HG03432 (cell line): ENCODE measurements at regions not wholly inside any gene's neighbourhood (a gene's known extent, or its start where the extent isn't known, plus 50 kb on each side); places are given as distances from the start of the nearest gene placed in this dataset.
"Not testable (repeated sequence)": the region's sequence is repeated elsewhere in the genome, so short reads cannot be mapped to it uniquely, and the experiment has no call there.

Experiments
- ATAC-seq: cut with Tn5 transposase; IDR thresholded peaks from one replicate; pipeline ENCODE4 v1.9.1; 2021; ENCODE audit warnings: mild to moderate bottlenecking, moderate library complexity; ENCODE audit not compliant: unreplicated experiment

- ATAC-seq, result no peak
Measured at GRCh38 chr5:60131504-60131903, 238.0 kb upstream of the PDE4D start.

DNA sequence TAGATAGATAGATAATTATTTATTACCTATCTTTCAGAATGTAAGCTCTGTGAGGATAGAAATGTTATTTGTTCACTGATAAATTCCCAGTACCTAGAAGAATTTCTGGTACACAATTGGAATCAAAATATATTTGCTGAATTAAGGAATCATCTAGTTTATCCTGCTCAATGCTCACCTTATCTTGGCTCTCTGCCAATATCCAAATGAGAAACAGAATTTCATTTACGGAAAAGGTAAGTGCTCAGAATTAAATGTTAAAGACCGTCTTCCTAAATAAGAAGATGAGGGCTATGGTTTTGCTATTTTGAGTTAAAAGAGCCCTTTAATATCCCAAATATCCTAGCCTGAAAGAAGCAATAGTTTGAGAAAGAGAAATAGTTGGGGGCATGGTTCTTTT is 232.1 kb upstream of the PDE4D start:
- no peak for ATAC-seq

DNA sequence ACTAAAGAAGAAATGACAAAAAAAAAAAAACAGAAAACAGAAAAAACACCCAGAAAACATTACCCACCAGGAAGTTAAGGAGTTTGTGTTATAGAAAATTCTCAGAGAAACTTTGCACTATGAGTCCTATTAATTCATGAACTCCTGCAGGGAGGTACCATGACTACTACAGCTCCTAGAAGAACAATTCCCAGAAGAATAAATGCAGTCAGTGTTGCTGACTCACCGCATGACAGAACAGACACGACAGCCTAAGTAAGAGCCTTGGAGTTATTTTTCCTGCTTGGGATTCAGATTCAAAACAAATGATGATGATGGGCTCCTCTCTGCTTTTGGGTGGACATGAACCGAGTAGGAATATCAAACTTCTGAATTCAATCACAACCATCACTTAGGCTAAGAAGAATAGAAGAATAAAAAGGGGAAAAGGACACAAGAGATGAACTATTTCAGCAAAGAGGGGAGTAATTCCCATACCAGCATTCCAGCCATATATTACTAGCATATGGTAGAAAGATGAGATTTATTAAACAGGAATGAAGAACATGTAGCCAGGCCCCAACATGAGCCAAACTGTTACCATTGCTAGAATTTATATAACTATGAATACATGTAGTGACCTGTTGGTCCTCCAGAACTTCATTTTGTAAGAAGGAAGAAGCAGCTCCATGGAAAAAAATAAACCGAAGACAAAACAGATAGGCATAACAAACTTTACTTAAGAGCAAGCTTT is 209.6 kb upstream of the PDE4D start:
- no peak for ATAC-seq

DNA sequence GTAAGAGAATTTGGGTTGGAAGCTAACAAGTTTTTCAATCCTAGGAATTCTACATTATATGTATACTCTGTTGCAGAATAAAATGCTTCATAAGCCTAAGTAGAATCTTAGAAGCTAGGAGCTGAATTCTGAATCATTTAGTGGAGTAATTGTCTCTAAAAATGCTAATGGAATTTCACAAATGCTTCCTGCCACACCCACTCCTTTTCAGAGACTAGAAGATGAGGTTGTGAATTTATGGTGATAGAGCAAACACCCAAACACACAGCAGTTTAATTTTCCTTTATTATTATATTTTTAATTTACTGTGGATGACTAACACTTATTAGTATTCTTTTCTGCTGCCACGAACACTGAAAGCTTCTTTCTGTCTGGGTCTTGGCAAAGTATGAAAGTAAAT is 208.0 kb upstream of the PDE4D start:
- no peak for ATAC-seq

DNA sequence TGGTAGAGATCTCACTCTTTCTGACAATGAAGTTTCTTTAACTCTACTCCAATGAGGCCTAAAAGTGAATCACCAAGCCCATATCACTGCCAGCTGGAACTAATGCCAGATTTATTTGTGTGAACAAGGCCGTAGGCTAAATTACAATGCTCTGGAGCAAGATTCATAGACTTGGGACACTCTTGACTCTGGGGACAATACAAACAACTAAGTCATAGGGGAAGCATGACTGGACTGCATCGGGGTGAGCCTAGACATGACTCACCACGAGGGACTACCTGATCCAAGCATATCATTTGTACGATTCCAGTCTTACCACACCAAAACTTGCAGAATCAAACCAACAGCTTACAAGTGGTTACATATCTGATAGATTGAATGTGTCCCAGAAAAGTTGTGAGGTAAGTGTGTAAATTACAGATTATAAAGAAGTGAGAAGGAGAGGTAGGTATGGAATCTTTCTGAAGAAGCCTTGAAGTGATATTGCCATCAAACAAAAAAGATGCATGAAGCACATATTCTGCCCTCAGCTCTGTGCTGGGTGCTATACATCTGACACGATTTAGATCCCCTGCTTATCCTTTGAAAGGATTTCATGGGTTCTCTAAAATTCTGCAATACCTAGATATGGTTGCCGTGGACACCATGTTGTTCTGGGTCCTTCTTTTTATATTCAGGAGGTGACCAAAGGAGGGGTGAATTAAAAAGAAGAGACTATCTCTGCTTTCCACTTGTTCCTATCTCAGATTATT is 199.3 kb upstream of the PDE4D start:
- no peak for ATAC-seq

DNA sequence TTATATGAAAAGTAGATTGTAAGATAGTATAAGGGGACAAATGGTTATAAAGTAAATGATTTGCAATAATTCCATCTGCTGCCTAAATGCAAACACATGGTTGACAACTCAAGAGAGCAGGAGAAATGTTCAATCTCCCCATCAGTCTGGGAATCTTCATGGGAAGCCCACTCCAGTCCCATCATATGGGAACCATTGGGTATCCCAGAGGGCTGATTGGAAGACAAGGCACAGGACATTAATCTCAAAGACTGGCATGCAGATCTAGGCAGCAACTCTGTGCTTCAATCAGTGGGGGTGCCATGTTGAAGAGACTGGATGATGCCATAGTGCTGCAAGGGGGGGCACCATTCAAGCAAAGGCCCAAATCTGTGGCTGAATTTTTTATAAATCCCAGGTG is 193.1 kb upstream of the PDE4D start:
- no peak for ATAC-seq

DNA sequence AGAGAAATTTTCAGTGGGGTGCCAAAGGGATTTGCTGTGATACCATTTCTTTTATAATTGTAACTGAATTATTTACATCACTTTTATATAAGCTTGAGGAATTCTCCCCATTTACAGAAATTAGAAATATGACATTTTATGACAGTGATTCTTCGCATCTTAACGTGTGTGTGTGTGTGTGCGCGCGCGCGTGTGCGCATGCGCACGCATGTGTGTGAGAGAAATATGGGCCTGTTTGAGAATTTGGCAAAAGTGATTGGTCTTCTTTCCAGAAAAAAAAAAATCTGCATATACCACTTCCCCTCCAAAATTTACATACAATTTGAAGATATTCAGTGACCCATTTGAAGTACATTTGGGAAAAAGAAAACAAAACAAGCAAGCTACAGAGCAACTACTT is 190.7 kb upstream of the PDE4D start:
- no peak for ATAC-seq

- no peak for ATAC-seq
Measured at GRCh38 chr5:60077292-60077691, 183.8 kb upstream of the PDE4D start.

- ATAC-seq, result no peak
Measured at GRCh38 chr5:60076746-60077145, 183.2 kb upstream of the PDE4D start.

- ATAC-seq, result no peak
Measured at GRCh38 chr5:60066502-60066901, 173.0 kb upstream of the PDE4D start.

GRCh38 chr5:60060389-60060788 is 166.9 kb upstream of the PDE4D start:
- ATAC-seq, result no peak

GRCh38 chr5:60056191-60056590 is 162.7 kb upstream of the PDE4D start:
- no peak for ATAC-seq

GRCh38 chr5:60055168-60055567 is 161.6 kb upstream of the PDE4D start:
- ATAC-seq, result no peak

- not testable (repeated sequence) for ATAC-seq
Measured at GRCh38 chr5:60041996-60042664, 148.6 kb upstream of the PDE4D start.

DNA sequence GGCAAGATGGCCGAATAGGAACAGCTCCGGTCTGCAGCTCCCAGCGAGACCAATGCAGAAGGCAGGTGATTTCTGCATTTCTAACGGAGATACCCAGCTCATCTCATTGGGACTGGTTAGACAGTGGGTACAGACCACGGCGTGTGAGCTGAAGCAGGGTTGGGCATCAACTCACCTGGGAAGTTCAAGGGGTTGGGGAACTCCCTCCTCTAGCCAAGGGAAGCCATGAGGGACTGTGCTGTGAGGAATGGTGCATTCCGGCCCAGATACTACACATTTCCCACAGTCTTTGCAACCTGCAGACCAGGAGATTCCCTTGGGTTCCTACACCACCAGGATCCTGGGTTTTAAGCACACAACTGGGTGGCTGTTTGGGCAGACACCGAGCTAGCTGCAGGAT is 148.0 kb upstream of the PDE4D start:
- not testable (repeated sequence) for ATAC-seq

GRCh38 chr5:60036192-60036938 is 142.8 kb upstream of the PDE4D start:
- ATAC-seq, result no peak

DNA sequence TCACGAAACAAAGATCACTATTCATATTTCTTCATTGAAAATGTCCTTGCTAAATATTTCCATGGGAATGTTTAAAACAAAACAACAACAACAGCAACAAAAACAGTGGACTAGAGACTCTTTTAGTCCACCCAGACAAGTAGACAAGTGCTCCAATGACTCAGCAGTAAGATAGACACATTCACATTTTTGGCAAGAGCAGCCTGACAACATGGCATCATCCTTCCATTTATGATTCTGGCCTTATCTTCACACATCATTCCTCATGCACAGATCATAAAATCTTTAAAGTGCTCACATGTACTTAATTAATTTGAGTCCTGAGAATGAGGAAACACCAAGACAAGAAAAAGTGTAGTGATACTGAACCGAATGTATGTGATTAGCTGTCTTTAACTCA is 132.6 kb upstream of the PDE4D start:
- no peak for ATAC-seq

DNA sequence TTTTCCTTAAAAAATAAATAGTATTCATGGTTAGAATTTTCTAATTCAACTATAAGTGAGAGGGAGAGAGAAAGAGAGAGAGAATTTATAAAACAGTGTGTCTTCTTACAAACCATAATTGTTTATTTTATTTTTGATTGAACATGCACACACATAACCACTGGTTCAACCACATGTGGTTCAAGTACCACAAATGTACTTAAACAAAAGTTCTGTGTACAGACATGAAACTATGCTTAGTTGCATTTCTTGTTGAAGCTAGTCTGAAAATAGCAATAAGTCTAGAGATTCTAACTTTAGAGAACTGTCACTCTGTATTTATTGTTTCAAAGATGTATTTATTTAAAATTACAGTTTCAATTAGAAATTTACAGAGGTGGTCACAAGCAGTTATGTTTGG is 130.6 kb upstream of the PDE4D start:
- ATAC-seq, result no peak

- no peak for ATAC-seq
Measured at GRCh38 chr5:60023255-60023654, 129.7 kb upstream of the PDE4D start.

GRCh38 chr5:60020457-60020856 is 126.9 kb upstream of the PDE4D start:
- ATAC-seq, result no peak

DNA sequence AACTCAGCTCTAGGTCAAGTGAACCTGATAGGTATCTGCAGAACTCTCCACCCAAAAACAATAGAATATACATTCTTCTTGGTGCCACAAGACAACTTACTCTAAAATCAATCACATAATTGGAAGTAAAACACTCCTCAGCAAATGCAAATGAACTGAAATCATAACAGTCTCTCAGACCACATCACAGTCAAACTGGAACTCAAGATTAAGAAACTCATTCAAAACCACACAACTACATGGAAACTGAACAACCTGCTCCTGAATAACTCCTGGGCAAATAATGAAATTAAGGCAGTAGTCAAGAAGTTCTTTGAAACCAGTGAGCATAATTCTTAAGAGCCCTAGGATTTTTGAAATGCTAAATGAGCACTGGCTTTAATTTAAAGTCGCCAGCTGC is 125.4 kb upstream of the PDE4D start:
- not testable (repeated sequence) for ATAC-seq
